H1 (cell line): ENCODE measurements at regions not wholly inside any gene's neighbourhood (a gene's known extent, or its start where the extent isn't known, plus 50 kb on each side); places are given as distances from the start of the nearest gene placed in this dataset.

ENCODE experiments used
- CTCF ChIA-PET: fragments of 300-600 bp; sonication (Branson Sonifier 250); formaldehyde crosslinking; loops from one replicate; lab custom pipeline; 2021; ENCODE audit not compliant: partially characterized antibody; lab: Charles Lee
- POLR2A ChIA-PET: fragments of 300-600 bp; sonication (Branson Sonifier 250); formaldehyde crosslinking; loops from one replicate; lab custom pipeline; 2021; ENCODE audit warnings: inconsistent platforms; ENCODE audit not compliant: partially characterized antibody; lab: Charles Lee
- DNase-seq, 2 experiments: peaks; one replicate each; pipeline versions ENCODE4 v3.0.0 to v3.0.0-alpha.2; 2010 to 2022; ENCODE audit warnings: low spot score in 2 of 2, low read depth in 1 of 2, mixed read lengths in 1 of 2
- FAIRE-seq: peaks from 2 replicates; lab custom pipeline; 2011; peaks lifted over from hg19 to GRCh38; lab: Jason Lieb, UNC
- H2AFZ ChIP-seq: 2 replicates; pipeline ENCODE4 v1.8.1; 2012; ENCODE audit warnings: low read length, inconsistent platforms
- H2AK5ac ChIP-seq: 2 replicates; pipeline ENCODE4 v1.6.1; 2013; ENCODE audit warnings: low read depth, low read length
- H2BK120ac ChIP-seq: replicated peaks from 2 replicates; pipeline ENCODE3; 2013; ENCODE audit warnings: low read depth, low read length, inconsistent platforms
- H2BK12ac ChIP-seq: 2 replicates; pipeline ENCODE4 v1.6.1; 2013; ENCODE audit warnings: low read depth, low read length
- H2BK15ac ChIP-seq: 2 replicates; pipeline ENCODE4 v1.6.1; 2013; ENCODE audit warnings: low read length
- H2BK20ac ChIP-seq: 2 replicates; pipeline ENCODE4 v1.6.1; 2013; ENCODE audit warnings: low read length
- H2BK5ac ChIP-seq: 2 replicates; pipeline ENCODE4 v1.6.1; 2013; ENCODE audit warnings: low read depth, low read length
- H3K14ac ChIP-seq: 2 replicates; pipeline ENCODE4 v1.6.1; 2013; ENCODE audit warnings: inconsistent platforms; ENCODE audit not compliant: insufficient read length
- H3K18ac ChIP-seq: 2 replicates; pipeline ENCODE4 v1.6.1; 2013; ENCODE audit warnings: low read length; ENCODE audit errors: extremely low read depth
- H3K23ac ChIP-seq: 2 replicates; pipeline ENCODE4 v1.6.1; 2013; ENCODE audit warnings: inconsistent platforms; ENCODE audit not compliant: insufficient read length
- H3K23me2 ChIP-seq: 2 replicates; pipeline ENCODE4 v1.6.1; 2013; ENCODE audit warnings: low read depth, low read length
- H3K27ac ChIP-seq: 2 replicates; pipeline ENCODE4 v1.6.1; 2011; ENCODE audit warnings: low read depth, low read length, inconsistent platforms
- H3K27me3 ChIP-seq, 4 experiments: replicated peaks in 1 of 4; 1 replicate in 1 of 4; 2 replicates in 3 of 4; pipeline versions ENCODE4 v1.6.1 to v1.8.1; 2011 to 2013; ENCODE audit warnings: low read length in 3 of 4, mild to moderate bottlenecking in 3 of 4, inconsistent platforms in 2 of 4, mixed read lengths in 2 of 4, moderate library complexity in 1 of 4; ENCODE audit not compliant: control insufficient read depth in 3 of 4, insufficient read depth in 3 of 4; ENCODE audit errors: extremely low read depth in 1 of 4
- H3K36me3 ChIP-seq, 4 experiments: 2 replicates each; pipeline versions ENCODE4 v1.6.1 to v1.8.1; 2011 to 2013; ENCODE audit warnings: mild to moderate bottlenecking in 4 of 4, low read length in 3 of 4, moderate library complexity in 2 of 4, control low read depth in 1 of 4, inconsistent platforms in 1 of 4; ENCODE audit not compliant: insufficient read depth in 4 of 4, control insufficient read depth in 2 of 4
- H3K4ac ChIP-seq: replicated peaks from 2 replicates; pipeline ENCODE3; 2013; ENCODE audit warnings: low read length, low read depth, mixed read lengths, inconsistent platforms; ENCODE audit not compliant: insufficient read length
- H3K4me1 ChIP-seq, 4 experiments: replicated peaks in 1 of 4; 1 replicate in 1 of 4; 2 replicates in 3 of 4; pipeline versions ENCODE4 v1.6.1 to v1.8.1; 2011 to 2013; ENCODE audit warnings: low read length in 3 of 4, inconsistent platforms in 2 of 4, mixed read lengths in 1 of 4; ENCODE audit not compliant: insufficient read depth in 4 of 4, control insufficient read depth in 3 of 4
- H3K4me2 ChIP-seq, 2 experiments: 2 replicates each; pipeline versions ENCODE4 v1.6.1 to v1.8.1; 2011 to 2013; ENCODE audit warnings: low read depth in 2 of 2, low read length in 2 of 2, control low read depth in 1 of 2, inconsistent platforms in 1 of 2, mild to moderate bottlenecking in 1 of 2; ENCODE audit not compliant: insufficient read depth in 1 of 2
- H3K4me3 ChIP-seq, 4 experiments: fragments of 200-600, 300-600 bp in 1 of 4; sonication (generic), shearing (Covaris generic), sonication (Bioruptor Twin) in 1 of 4; 2 replicates each; pipeline versions ENCODE4 v1.5.1 to v1.8.1; 2011 to 2016; ENCODE audit warnings: low read length in 4 of 4, low read depth in 3 of 4, control low read depth in 2 of 4, inconsistent platforms in 2 of 4, mild to moderate bottlenecking in 2 of 4, mixed read lengths in 1 of 4, moderate library complexity in 1 of 4; ENCODE audit not compliant: insufficient read depth in 2 of 4; ENCODE audit errors: extremely low read depth in 1 of 4
- H3K56ac ChIP-seq: replicated peaks from 2 replicates; pipeline ENCODE3; 2013; ENCODE audit warnings: low read depth, mild to moderate bottlenecking, mixed read lengths, low read length, inconsistent platforms; ENCODE audit not compliant: insufficient read length
- H3K79me1 ChIP-seq: 2 replicates; pipeline ENCODE4 v1.6.1; 2013; ENCODE audit warnings: low read depth, low read length, control low read depth
- H3K79me2 ChIP-seq, 2 experiments: 2 replicates each; pipeline versions ENCODE4 v1.6.1 to v1.8.1; 2012 to 2013; ENCODE audit warnings: low read length in 2 of 2, mild to moderate bottlenecking in 2 of 2, inconsistent platforms in 1 of 2; ENCODE audit not compliant: insufficient read depth in 2 of 2, control insufficient read depth in 1 of 2
- H3K9ac ChIP-seq, 4 experiments: replicated peaks in 1 of 4; 1 replicate in 1 of 4; 2 replicates in 3 of 4; pipeline versions ENCODE4 v1.6.1 to v1.8.1; 2011 to 2013; ENCODE audit warnings: low read depth in 3 of 4, low read length in 3 of 4, control low read depth in 2 of 4, mild to moderate bottlenecking in 2 of 4, moderate library complexity in 2 of 4, inconsistent platforms in 1 of 4; ENCODE audit errors: extremely low read depth in 1 of 4
- H3K9me3 ChIP-seq, 2 experiments: 2 replicates each; pipeline versions ENCODE4 v1.6.1 to v1.8.1; 2012 to 2013; ENCODE audit warnings: mild to moderate bottlenecking in 2 of 2, moderate library complexity in 2 of 2, control low read depth in 1 of 2, inconsistent platforms in 1 of 2, low read depth in 1 of 2, low read length in 1 of 2, mixed read lengths in 1 of 2; ENCODE audit not compliant: insufficient read depth in 2 of 2
- H4K20me1 ChIP-seq, 2 experiments: replicated peaks in 1 of 2; 2 replicates each; pipeline versions ENCODE3 to v1.8.1; 2011 to 2013; ENCODE audit warnings: inconsistent platforms in 2 of 2, low read length in 2 of 2, mild to moderate bottlenecking in 1 of 2; ENCODE audit not compliant: insufficient read depth in 2 of 2, control insufficient read depth in 1 of 2
- H4K5ac ChIP-seq: 2 replicates; pipeline ENCODE4 v1.6.1; 2013; ENCODE audit warnings: low read length, low read depth, mixed read lengths, inconsistent platforms; ENCODE audit not compliant: insufficient read length
- H4K8ac ChIP-seq: 2 replicates; pipeline ENCODE4 v1.8.0; 2013; ENCODE audit warnings: mild to moderate bottlenecking, moderate library complexity, low read length, inconsistent platforms; ENCODE audit not compliant: insufficient read depth; ENCODE audit errors: extremely low read depth
- H4K91ac ChIP-seq: replicated peaks from 2 replicates; pipeline ENCODE3; 2013; ENCODE audit warnings: low read length, mixed read lengths, inconsistent platforms; ENCODE audit not compliant: insufficient read length
- BACH1 ChIP-seq: IDR thresholded peaks from 2 replicates; pipeline ENCODE4 v1.6.1; 2012; ENCODE audit warnings: low read length, improper control_type of control experiment
- FOSL1 ChIP-seq: IDR thresholded peaks from 2 replicates; pipeline ENCODE4 v1.6.1; 2011; ENCODE audit warnings: mild to moderate bottlenecking, low read depth, low read length, moderate library complexity; ENCODE audit not compliant: insufficient read depth
- RNF2 ChIP-seq: fragments of 200-900, 300-1000 bp; sonication (generic); IDR thresholded peaks from 2 replicates; pipeline ENCODE4 v1.7.1; 2016; ENCODE audit warnings: borderline replicate concordance, low read depth, mild to moderate bottlenecking, antibody characterized with exemption, low read length; ENCODE audit not compliant: poor library complexity, severe bottlenecking; ENCODE audit errors: missing control alignments
- WGBS, 2 experiments: shearing (Covaris generic) in 1 of 2; methylation state at CpG; one replicate each; pipeline versions ENCODE4 v1.1.6 to v1.1.7; 2013 to 2015; ENCODE audit warnings: low lambda C conversion rate in 2 of 2, mixed read lengths in 2 of 2, inconsistent platforms in 1 of 2, low coverage in 1 of 2, missing lambda C conversion rate in 1 of 2; ENCODE audit not compliant: insufficient replicate concordance in 2 of 2, insufficient coverage in 1 of 2, insufficient read length in 1 of 2; ENCODE audit errors: extremely low coverage in 1 of 2, missing lambda C conversion rate in 1 of 2; 5-methylcytosine and 5-hydroxymethylcytosine counted together

- no peaks in the 10 kb centered on the region for H3K79me2 ChIP-seq
- H3K18ac ChIP-seq = no peak overlapping the region
- H3K23ac ChIP-seq = no peak overlapping the region
- CTCF ChIA-PET = interaction anchor here (0.6 to 1.2 kb wide), 4 partner anchors 9 to 454 kb away, joined by 3 read pairs; no protein-coding TSS in a partner anchor
- no peak overlapping the region for H2BK15ac ChIP-seq
- WGBS, 2 experiments = 93% methylated on average over 2 of the region's 2 CpGs; no CpG with 5 or more reads in 1 of the 2 experiments
- no peak overlapping the region for H3K14ac ChIP-seq
- H3K4me2 ChIP-seq = no peak overlapping the region
- no peak overlapping the region for H4K91ac ChIP-seq
- no peak overlapping the region for H2BK12ac ChIP-seq
- H3K4me3 ChIP-seq = no peak overlapping the region
- H3K4ac ChIP-seq = no peak overlapping the region
- no peak for TF ChIP-seq FOSL1
- no peak for TF ChIP-seq RNF2
- TF ChIP-seq BACH1 = no peak
- H2BK5ac ChIP-seq = no peak overlapping the region
- H3K56ac ChIP-seq = no peak overlapping the region
- DNase-seq (no peak), FAIRE-seq (no peak)
- no peak overlapping the region for H2AK5ac ChIP-seq
- H3K9me3 ChIP-seq = peaks cover 5 to 8% of the 10 kb centered on the region in 2 experiments; a peak in 2 of 4 replicates
- no peaks in the 10 kb centered on the region for H3K23me2 ChIP-seq
- no peak overlapping the region for H2AFZ ChIP-seq
- no peaks in the 10 kb centered on the region for H4K20me1 ChIP-seq
- no peak overlapping the region for H2BK120ac ChIP-seq
- H3K36me3 ChIP-seq = no peaks in the 10 kb centered on the region
- no peak overlapping the region for H4K5ac ChIP-seq
- H4K8ac ChIP-seq = no peak overlapping the region
- H3K27ac ChIP-seq = no peak overlapping the region
- POLR2A ChIA-PET = no interaction called here
- H3K9ac ChIP-seq = no peak overlapping the region
- no peaks in the 10 kb centered on the region for H3K27me3 ChIP-seq
- no peaks in the 10 kb centered on the region for H3K79me1 ChIP-seq
- no peak overlapping the region for H2BK20ac ChIP-seq
- H3K4me1 ChIP-seq = no peaks in the 10 kb centered on the region
Measured at GRCh38 chr10:128777342-128777741, 651.1 kb upstream of the MKI67 start.
